Astrocyte (in vitro differentiated cells and primary cell): ENCODE measurements at regions not wholly inside any gene's neighbourhood (a gene's known extent, or its start where the extent isn't known, plus 50 kb on each side); places are given as distances from the start of the nearest gene placed in this dataset.

Source experiments
- DNase-seq: peaks from one replicate; pipeline ENCODE4 v3.0.0-alpha.2; 2010; ENCODE audit warnings: low read depth
- FAIRE-seq: peaks from 2 replicates; lab custom pipeline; 2011; peaks lifted over from hg19 to GRCh38; lab: Jason Lieb, UNC
- H2AFZ ChIP-seq: 2 replicates; pipeline ENCODE4 v1.6.0; 2012; ENCODE audit warnings: low read depth, low read length, inconsistent platforms
- H3K27ac ChIP-seq: 2 replicates; pipeline ENCODE4 v1.5.1; 2011; ENCODE audit warnings: low read depth, low read length, inconsistent platforms
- H3K27me3 ChIP-seq: 2 replicates; pipeline ENCODE4 v1.6.0; 2011; ENCODE audit warnings: low read length, inconsistent platforms; ENCODE audit not compliant: insufficient read depth
- H3K36me3 ChIP-seq: 2 replicates; pipeline ENCODE4 v1.5.1; 2011; ENCODE audit warnings: low read length, inconsistent platforms; ENCODE audit not compliant: insufficient read depth
- H3K4me1 ChIP-seq: 2 replicates; pipeline ENCODE4 v1.5.1; 2011; ENCODE audit warnings: low read length, inconsistent platforms; ENCODE audit not compliant: insufficient read depth
- H3K4me2 ChIP-seq: 2 replicates; pipeline ENCODE4 v1.6.0; 2012; ENCODE audit warnings: low read length, inconsistent platforms
- H3K4me3 ChIP-seq: 2 replicates; pipeline ENCODE4 v1.5.1; 2011; ENCODE audit warnings: low read depth, mild to moderate bottlenecking, low read length, inconsistent platforms; ENCODE audit not compliant: insufficient read depth
- H3K79me2 ChIP-seq: 2 replicates; pipeline ENCODE4 v1.6.0; 2012; ENCODE audit warnings: mild to moderate bottlenecking, low read length, inconsistent platforms; ENCODE audit not compliant: insufficient read depth
- H3K9ac ChIP-seq: 2 replicates; pipeline ENCODE4 v1.6.0; 2012; ENCODE audit warnings: mild to moderate bottlenecking, low read length, inconsistent platforms
- H3K9me3 ChIP-seq: 2 replicates; pipeline ENCODE4 v1.5.1; 2012; ENCODE audit warnings: low read depth, mild to moderate bottlenecking, low read length, inconsistent platforms; ENCODE audit not compliant: insufficient read depth
- H4K20me1 ChIP-seq: 2 replicates; pipeline ENCODE4 v1.6.0; 2012; ENCODE audit warnings: low read length, inconsistent platforms; ENCODE audit not compliant: insufficient read depth
- H3K27ac Mint-ChIP-seq: one replicate; pipeline ENCODE4 v1.8.0; 2021; ENCODE audit warnings: mild to moderate bottlenecking, mixed read lengths; ENCODE audit not compliant: unreplicated experiment
- H3K27me3 Mint-ChIP-seq: one replicate; pipeline ENCODE4 v1.8.0; 2021; ENCODE audit warnings: low read depth, mixed read lengths; ENCODE audit not compliant: unreplicated experiment
- H3K36me3 Mint-ChIP-seq: one replicate; pipeline ENCODE4 v1.8.0; 2021; ENCODE audit warnings: low read depth, mixed read lengths; ENCODE audit not compliant: unreplicated experiment
- H3K4me1 Mint-ChIP-seq: one replicate; pipeline ENCODE4 v1.8.0; 2021; ENCODE audit warnings: low read depth, mixed read lengths; ENCODE audit not compliant: unreplicated experiment
- H3K4me3 Mint-ChIP-seq: one replicate; pipeline ENCODE4 v1.8.0; 2021; ENCODE audit warnings: mild to moderate bottlenecking, moderate library complexity, mixed read lengths; ENCODE audit not compliant: unreplicated experiment
- H3K9me3 Mint-ChIP-seq: one replicate; pipeline ENCODE4 v1.8.0; 2021; ENCODE audit warnings: mild to moderate bottlenecking, mixed read lengths; ENCODE audit not compliant: unreplicated experiment
- EZH2 ChIP-seq: IDR thresholded peaks from 2 replicates; pipeline ENCODE4 v1.6.1; 2012; ENCODE audit warnings: mild to moderate bottlenecking, low read length, inconsistent platforms; ENCODE audit not compliant: insufficient read depth
- TF ChIP-seq, protein P1 (sequence below): IDR thresholded peaks from 2 replicates; pipeline ENCODE4 v1.5.1; 2011; ENCODE audit warnings: low read depth, mild to moderate bottlenecking, inconsistent platforms, low read length, moderate library complexity; ENCODE audit not compliant: insufficient read depth

DNA sequence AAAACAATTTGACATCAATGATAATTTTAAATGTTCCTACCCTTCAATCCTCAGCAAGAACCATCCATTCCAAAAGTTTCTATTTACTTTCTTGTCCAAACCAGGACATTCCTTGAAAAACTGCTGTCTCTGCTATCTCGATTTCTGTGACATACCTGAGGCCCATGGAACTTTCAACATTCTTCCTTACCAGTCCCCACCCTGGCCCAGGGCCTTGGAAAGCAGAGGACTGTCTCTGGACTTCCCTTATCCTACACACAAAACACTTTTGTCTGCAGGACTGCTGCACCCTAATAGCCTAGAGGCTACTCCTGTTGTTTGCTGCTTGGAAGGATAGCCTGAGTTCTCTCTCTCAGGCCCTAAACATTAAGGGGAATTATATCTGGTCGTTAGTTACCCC is 151.8 kb upstream of the DHRS4 start:
- Histone ChIP-seq H3K27ac (no peak overlapping the region), H2AFZ (no peak overlapping the region), H3K4me1 (no peaks in the 10 kb centered on the region), H3K9ac (no peak overlapping the region), H3K4me2 (no peak overlapping the region), H3K4me3 (no peak overlapping the region), H3K27me3 (peaks cover 2% of the 10 kb centered on the region), H4K20me1 (no peaks in the 10 kb centered on the region), H3K9me3 (no peaks in the 10 kb centered on the region), H3K36me3 (no peaks in the 10 kb centered on the region), H3K79me2 (no peaks in the 10 kb centered on the region)
- H3K4me1 Mint-ChIP-seq, result peaks cover 14% of the 10 kb centered on the region
- H3K9me3 Mint-ChIP-seq, result no peaks in the 10 kb centered on the region
- TF ChIP-seq EZH2, result no peak
- TF ChIP-seq, protein P1, sequence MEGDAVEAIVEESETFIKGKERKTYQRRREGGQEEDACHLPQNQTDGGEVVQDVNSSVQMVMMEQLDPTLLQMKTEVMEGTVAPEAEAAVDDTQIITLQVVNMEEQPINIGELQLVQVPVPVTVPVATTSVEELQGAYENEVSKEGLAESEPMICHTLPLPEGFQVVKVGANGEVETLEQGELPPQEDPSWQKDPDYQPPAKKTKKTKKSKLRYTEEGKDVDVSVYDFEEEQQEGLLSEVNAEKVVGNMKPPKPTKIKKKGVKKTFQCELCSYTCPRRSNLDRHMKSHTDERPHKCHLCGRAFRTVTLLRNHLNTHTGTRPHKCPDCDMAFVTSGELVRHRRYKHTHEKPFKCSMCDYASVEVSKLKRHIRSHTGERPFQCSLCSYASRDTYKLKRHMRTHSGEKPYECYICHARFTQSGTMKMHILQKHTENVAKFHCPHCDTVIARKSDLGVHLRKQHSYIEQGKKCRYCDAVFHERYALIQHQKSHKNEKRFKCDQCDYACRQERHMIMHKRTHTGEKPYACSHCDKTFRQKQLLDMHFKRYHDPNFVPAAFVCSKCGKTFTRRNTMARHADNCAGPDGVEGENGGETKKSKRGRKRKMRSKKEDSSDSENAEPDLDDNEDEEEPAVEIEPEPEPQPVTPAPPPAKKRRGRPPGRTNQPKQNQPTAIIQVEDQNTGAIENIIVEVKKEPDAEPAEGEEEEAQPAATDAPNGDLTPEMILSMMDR, result no peak
- no peak overlapping the region for H3K27ac Mint-ChIP-seq
- no peak overlapping the region for H3K4me3 Mint-ChIP-seq
- DNase-seq (no peak), FAIRE-seq (no peak)
- H3K36me3 Mint-ChIP-seq, result no peaks in the 10 kb centered on the region
- H3K27me3 Mint-ChIP-seq, result no peaks in the 10 kb centered on the region

DNA sequence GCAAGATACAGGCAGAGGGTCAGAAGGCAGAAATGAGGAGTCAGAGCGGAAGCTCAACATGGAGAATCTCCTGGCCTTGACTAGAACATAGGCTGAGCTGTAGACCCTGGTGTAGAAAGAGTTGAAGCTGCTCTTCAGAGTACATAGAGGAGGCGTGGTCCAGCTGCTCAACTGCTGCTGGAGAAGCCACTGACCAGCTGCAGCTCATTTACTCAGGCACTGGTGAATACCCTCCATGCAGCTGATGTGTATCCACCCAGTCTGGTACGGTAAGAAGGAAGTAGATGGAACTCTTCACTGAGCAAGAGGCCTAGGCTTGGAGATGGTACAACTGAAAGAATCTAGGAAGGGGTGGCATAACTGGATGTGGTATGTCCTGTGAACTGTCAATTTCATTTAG is 148.8 kb upstream of the DHRS4 start:
- H3K9me3 Mint-ChIP-seq, result no peaks in the 10 kb centered on the region

DNA sequence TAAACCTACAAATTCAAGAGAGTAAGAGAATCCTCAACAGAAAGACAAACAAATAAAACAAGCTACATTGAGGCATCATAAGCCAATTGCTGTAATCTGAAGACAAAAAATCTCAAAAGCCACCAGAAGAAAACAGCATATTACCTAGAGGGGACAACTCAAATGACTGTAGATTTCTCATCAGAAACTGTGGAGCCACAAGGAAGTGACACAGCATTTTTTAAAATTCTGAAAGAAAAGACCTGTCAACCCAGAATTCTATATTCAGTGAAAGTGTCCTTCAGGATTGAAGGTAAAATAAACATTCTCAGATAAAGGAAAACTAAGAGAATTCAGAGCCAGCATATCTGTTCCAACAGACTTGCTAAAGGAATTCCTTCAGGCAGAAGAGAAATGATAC is 147.8 kb upstream of the DHRS4 start:
- H3K36me3 ChIP-seq, result no peaks in the 10 kb centered on the region
- no peaks in the 10 kb centered on the region for H3K79me2 ChIP-seq
- no peak for FAIRE-seq
- H3K9me3 Mint-ChIP-seq, result no peaks in the 10 kb centered on the region
- no peak overlapping the region for H3K27ac ChIP-seq
- no peak overlapping the region for H2AFZ ChIP-seq
- no peak for TF ChIP-seq EZH2
- TF ChIP-seq, protein P1, result no peak
- no peak overlapping the region for H3K9ac ChIP-seq
- DNase-seq, result no peak
- no peak overlapping the region for H3K4me3 ChIP-seq
- no peaks in the 10 kb centered on the region for H4K20me1 ChIP-seq
- H3K4me3 Mint-ChIP-seq, result no peak overlapping the region
- H3K36me3 Mint-ChIP-seq, result no peaks in the 10 kb centered on the region
- H3K27me3 Mint-ChIP-seq, result no peaks in the 10 kb centered on the region
- no peak overlapping the region for H3K27ac Mint-ChIP-seq
- no peaks in the 10 kb centered on the region for H3K4me1 ChIP-seq
- H3K27me3 ChIP-seq, result no peaks in the 10 kb centered on the region
- no peaks in the 10 kb centered on the region for H3K4me1 Mint-ChIP-seq
- H3K9me3 ChIP-seq, result no peaks in the 10 kb centered on the region
- H3K4me2 ChIP-seq, result no peak overlapping the region

More for the DNA sequence above, 148.8 kb upstream of the DHRS4 start:
- Histone ChIP-seq H3K27me3 (no peaks in the 10 kb centered on the region), H3K79me2 (no peaks in the 10 kb centered on the region), H3K4me1 (no peaks in the 10 kb centered on the region), H3K4me2 (no peak overlapping the region), H2AFZ (no peak overlapping the region), H3K4me3 (no peak overlapping the region), H3K36me3 (no peaks in the 10 kb centered on the region), H4K20me1 (no peaks in the 10 kb centered on the region), H3K9ac (no peak overlapping the region), H3K27ac (no peak overlapping the region), H3K9me3 (no peaks in the 10 kb centered on the region)
- DNase-seq (no peak), FAIRE-seq (no peak)
- Mint-ChIP-seq H3K4me3 (no peak overlapping the region), H3K27ac (no peak overlapping the region), H3K36me3 (no peaks in the 10 kb centered on the region), H3K27me3 (no peaks in the 10 kb centered on the region), H3K4me1 (peaks cover 4% of the 10 kb centered on the region)
- TF ChIP-seq, protein P1, result no peak
- no peak for TF ChIP-seq EZH2
